ENCODE measurements at regions not wholly inside any gene's neighbourhood (a gene's known extent, or its start where the extent isn't known, plus 50 kb on each side); places are given as distances from the start of the nearest gene placed in this dataset.

DNA sequence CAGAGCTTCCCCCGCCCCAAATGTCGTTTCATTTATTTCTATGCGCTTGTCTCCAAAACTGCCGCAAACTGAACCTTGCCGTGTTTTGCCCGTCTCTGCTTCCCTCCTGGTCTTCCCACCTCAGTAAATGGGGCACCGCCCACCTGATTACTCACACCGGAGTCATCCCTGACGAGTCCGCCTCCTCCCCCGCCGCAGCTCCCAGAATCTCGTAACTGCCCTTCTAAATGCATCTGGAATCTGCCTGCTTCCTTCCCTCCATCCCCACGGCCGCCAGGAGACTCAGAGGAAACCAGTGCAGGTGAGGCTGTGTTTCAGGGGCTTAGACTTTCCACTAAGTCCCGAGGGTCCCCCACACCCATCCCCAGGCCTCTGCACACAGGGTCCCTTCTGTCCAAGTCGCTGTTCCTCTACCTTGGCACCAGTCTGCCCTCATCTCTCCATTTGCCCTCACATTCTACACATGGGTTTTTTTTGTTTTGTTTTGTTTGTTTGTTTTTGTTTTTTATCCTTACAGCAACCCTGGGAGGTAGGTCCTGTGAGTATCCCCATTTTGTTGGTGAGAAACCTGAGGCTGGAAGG lies 62.6 kb upstream of the PHF21B start:
- ATAC-seq (ENCODE audit: low FRiP score), result peak; percentile 59
- TF ChIP-seq, protein P1, sequence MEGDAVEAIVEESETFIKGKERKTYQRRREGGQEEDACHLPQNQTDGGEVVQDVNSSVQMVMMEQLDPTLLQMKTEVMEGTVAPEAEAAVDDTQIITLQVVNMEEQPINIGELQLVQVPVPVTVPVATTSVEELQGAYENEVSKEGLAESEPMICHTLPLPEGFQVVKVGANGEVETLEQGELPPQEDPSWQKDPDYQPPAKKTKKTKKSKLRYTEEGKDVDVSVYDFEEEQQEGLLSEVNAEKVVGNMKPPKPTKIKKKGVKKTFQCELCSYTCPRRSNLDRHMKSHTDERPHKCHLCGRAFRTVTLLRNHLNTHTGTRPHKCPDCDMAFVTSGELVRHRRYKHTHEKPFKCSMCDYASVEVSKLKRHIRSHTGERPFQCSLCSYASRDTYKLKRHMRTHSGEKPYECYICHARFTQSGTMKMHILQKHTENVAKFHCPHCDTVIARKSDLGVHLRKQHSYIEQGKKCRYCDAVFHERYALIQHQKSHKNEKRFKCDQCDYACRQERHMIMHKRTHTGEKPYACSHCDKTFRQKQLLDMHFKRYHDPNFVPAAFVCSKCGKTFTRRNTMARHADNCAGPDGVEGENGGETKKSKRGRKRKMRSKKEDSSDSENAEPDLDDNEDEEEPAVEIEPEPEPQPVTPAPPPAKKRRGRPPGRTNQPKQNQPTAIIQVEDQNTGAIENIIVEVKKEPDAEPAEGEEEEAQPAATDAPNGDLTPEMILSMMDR (IDR thresholded peaks at IDR 0.05), result no peak
- DNase-seq (ENCODE audit: low spot score), result peak; percentile 43

DNA sequence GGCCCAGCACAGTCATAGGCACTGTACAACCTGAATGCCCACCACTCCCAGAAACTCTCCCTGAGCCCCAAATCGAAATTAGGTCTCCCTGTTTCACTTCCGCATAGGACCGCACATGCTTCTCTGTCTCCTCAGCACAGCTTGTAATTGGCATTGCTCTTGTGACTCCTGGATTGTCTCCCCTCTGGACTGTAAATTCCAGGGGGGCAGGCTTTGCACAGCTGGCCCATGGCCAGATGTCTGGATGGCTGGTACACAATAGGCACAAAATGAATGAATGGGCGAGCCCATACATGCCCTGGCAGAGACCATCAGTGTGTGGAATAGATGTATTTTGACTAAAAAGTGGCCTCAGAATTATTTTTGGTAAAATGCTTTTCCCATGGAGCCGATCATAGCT lies 63.3 kb upstream of the PHF21B start:
- DNase-seq (ENCODE audit: low spot score) (no peak), ATAC-seq (ENCODE audit: low FRiP score) (no peak)
- TF ChIP-seq, protein P1 (IDR thresholded peaks at IDR 0.05), result no peak

DNA sequence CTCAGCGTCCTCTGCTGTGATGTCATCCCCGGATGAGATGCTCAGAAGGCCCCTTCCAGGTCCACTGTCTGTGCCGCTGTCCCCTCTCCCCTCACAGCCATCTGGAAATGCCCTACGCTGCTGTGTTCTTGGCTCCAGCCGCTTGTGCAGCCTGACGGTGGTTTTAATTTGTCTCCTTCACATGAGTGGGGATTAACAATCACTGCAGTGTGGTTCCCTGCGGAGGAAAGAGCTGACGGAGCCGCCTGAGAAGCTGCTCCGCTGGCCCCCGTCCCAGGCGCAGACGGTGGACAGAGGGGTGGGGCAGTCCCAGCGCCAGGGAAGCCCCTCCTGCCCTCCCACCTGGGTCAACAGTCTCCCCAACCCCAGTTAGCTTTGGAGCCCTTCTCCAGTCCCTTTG lies 67.5 kb upstream of the PHF21B start:
- TF ChIP-seq, protein P1 (IDR thresholded peaks at IDR 0.05), result no peak
- DNase-seq (ENCODE audit: low spot score) (no peak), ATAC-seq (ENCODE audit: low FRiP score) (no peak)

DNA sequence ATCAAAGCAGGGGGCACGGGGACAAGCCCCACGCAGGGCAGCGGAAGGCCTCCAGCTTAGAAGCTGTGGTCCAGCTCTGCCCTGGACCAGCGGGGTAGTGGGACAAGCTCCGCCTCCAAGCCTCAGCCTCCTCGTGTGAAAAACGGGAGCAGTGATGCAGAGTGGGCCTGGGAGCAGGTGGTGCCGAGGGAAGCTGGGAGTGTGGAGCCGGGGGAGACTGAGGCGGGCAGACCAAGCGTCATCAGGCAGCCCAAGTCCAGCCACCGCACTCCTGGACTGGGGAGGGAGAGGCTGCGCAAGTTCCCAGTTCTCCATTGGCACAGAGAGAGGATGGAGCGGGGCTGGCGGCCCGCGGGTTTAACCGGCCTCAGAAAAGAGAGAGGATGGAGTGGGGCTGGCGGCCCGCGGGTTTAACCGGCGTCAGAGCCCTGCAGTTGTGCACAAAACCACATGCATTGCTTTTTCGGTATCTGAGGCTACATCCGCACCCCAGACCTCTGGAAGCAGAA lies 68.1 kb upstream of the PHF21B start:
- TF ChIP-seq, protein P1 (IDR thresholded peaks at IDR 0.05), result no peak
- DNase-seq (ENCODE audit: low spot score) (no peak), ATAC-seq (ENCODE audit: low FRiP score) (no peak)

DNA sequence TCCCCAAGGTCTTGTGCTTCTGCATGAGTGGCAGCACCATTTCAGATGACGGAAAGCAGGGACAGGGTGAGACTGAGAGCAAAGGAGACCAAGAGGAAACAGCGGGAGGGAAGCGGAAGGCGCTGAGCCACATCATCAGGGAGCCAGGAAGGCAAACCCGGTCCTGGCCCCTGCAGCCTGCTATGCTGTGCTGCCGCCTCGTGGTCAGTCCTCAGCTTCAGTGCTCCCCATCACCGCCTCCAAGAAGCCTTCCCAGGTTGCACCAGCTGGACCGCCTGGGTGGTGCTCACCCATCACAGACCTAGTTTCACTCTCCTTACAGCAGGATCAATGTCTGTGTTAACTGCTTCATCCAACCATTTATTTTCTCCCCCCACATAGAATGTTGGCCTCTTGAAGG lies 73.0 kb upstream of the PHF21B start:
- no peak for DNase-seq (ENCODE audit: low spot score)
- TF ChIP-seq, protein P1 (IDR thresholded peaks at IDR 0.05), result no peak
- no peak for ATAC-seq (ENCODE audit: low FRiP score)

DNA sequence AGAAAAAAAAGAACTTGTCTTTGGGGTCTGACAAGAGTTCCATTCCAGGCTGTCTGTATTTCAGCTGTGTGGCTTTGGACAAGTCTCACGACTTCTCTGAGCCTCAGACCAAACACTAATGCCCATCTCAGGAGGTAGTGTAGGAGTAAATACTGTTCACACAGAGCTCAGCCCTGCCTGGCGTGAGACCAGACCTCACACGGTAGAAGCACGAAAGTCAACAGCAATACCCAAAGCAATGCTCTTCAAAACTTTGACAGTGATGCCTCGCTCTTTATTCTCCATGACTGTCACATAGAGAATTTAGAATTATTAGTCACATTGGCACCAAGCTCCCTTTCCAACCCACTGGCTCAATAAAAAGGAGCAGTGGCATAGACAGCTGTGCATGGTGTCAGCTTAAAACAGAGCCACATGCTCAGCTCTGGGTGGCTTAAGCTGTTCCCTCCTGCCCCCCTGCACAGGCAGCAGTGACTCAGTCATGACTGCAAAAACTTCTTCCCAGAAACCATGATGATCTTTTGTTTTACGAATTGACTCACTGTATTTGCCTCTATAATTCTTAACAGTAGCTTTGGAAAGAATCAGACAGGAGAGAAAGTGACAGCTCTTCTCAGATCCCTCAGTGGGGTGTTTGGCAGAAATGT lies 74.0 kb upstream of the PHF21B start:
- ATAC-seq (ENCODE audit: low FRiP score), result no peak
- TF ChIP-seq, protein P1 (IDR thresholded peaks at IDR 0.05), result no peak
- no peak for DNase-seq (ENCODE audit: low spot score)

DNA sequence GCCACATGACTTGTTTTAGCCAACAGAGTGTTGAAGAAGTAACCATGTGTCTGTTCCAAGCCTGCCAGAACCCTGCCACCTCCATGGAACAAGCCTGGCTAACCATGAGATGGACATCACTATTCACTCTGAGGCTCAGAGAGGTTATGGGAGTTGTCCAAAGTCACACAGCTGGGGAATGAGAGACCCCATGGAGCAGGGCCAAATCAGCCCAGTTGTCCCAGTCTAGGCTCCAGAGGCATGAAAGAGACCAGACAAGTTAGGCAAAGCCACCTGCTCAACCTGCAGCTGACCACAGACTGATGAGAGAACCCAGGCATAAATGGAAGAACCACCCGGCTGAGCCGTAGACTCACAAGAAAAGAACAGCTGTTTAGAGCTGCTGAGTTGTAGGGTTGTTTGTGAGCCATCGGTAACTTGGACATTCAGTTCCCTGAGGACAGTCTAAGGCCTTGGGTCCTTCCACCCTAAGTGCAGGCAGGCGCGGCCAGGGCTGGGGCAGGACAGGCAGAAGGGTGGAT lies 74.7 kb upstream of the PHF21B start:
- DNase-seq (ENCODE audit: low spot score) (no peak), ATAC-seq (ENCODE audit: low FRiP score) (no peak)
- TF ChIP-seq, protein P1 (IDR thresholded peaks at IDR 0.05), result no peak
